NOMO-1 treated with dmso at 0.1 percent for 144 hours (cell line): ENCODE measurements at regions not wholly inside any gene's neighbourhood (a gene's known extent, or its start where the extent isn't known, plus 50 kb on each side); places are given as distances from the start of the nearest gene placed in this dataset.

Experiments
- DNase-seq: peaks from one replicate; lab custom pipeline; 2025; ENCODE audit not compliant: unreplicated experiment; lab: John Stamatoyannopoulos, UW

GRCh38 chr6:43923376-43924221 is 153.6 kb downstream of the VEGFA start:
- no peak for DNase-seq

- no peak for DNase-seq
Observed at GRCh38 chr6:43922426-43923375, 152.7 kb downstream of the VEGFA start.

- no peak for DNase-seq
Observed at GRCh38 chr6:43921548-43922425, 151.8 kb downstream of the VEGFA start.

- DNase-seq = no peak
Observed at GRCh38 chr6:43921039-43921438, 151.0 kb downstream of the VEGFA start.

- no peak for DNase-seq
Observed at GRCh38 chr6:43919774-43920173, 149.8 kb downstream of the VEGFA start.

- no peak for DNase-seq
Observed at GRCh38 chr6:43917878-43918382, 147.9 kb downstream of the VEGFA start.

- peak; percentile 34 for DNase-seq
Observed at GRCh38 chr6:43916924-43917877, 147.2 kb downstream of the VEGFA start.

GRCh38 chr6:43915986-43916923 is 146.2 kb downstream of the VEGFA start:
- no peak for DNase-seq

GRCh38 chr6:43915208-43915869 is 145.3 kb downstream of the VEGFA start:
- DNase-seq = no peak

- no peak for DNase-seq
Observed at GRCh38 chr6:43914272-43915147, 144.5 kb downstream of the VEGFA start.

GRCh38 chr6:43913375-43914271 is 143.6 kb downstream of the VEGFA start:
- DNase-seq = no peak

GRCh38 chr6:43912598-43913371 is 142.8 kb downstream of the VEGFA start:
- DNase-seq = no peak

- no peak for DNase-seq
Observed at GRCh38 chr6:43912116-43912577, 142.1 kb downstream of the VEGFA start.

GRCh38 chr6:43911354-43912115 is 141.5 kb downstream of the VEGFA start:
- no peak for DNase-seq
